OCI-LY1 (cell line): ENCODE measurements at regions not wholly inside any gene's neighbourhood (a gene's known extent, or its start where the extent isn't known, plus 50 kb on each side); places are given as distances from the start of the nearest gene placed in this dataset.

Experiments
- H2AFZ ChIP-seq: fragments of 200-600 bp; sonication (generic), shearing (Covaris generic); 2 replicates; pipeline ENCODE4 v1.6.0; 2014; ENCODE audit warnings: antibody characterized with exemption, mild to moderate bottlenecking, low read length
- H3F3A ChIP-seq: fragments of 200-600 bp; sonication (generic), shearing (Covaris generic); 2 replicates; pipeline ENCODE4 v1.6.0; 2014; ENCODE audit warnings: mild to moderate bottlenecking, antibody characterized with exemption, low read length, moderate library complexity; ENCODE audit not compliant: insufficient read depth
- H3K27ac ChIP-seq: fragments of 200-600 bp; sonication (generic); 2 replicates; pipeline ENCODE4 v1.5.1; 2014; ENCODE audit warnings: low read length, mixed run types, mild to moderate bottlenecking, low read depth; ENCODE audit not compliant: poor library complexity, severe bottlenecking
- H3K27me3 ChIP-seq: fragments of 200-600 bp; sonication (generic); 2 replicates; pipeline ENCODE4 v1.6.0; 2014; ENCODE audit warnings: antibody characterized with exemption, mild to moderate bottlenecking, low read length, moderate library complexity; ENCODE audit not compliant: insufficient read depth
- H3K36me3 ChIP-seq: fragments of 200-600 bp; sonication (generic); 2 replicates; pipeline ENCODE4 v1.6.1; 2014; ENCODE audit warnings: mild to moderate bottlenecking, antibody characterized with exemption, low read length, moderate library complexity, mixed read lengths; ENCODE audit not compliant: insufficient read depth
- H3K4me1 ChIP-seq: fragments of 200-600 bp; sonication (generic); 2 replicates; pipeline ENCODE4 v1.5.1; 2014; ENCODE audit warnings: mild to moderate bottlenecking, low read length, moderate library complexity; ENCODE audit not compliant: insufficient read depth, severe bottlenecking
- H3K4me2 ChIP-seq: fragments of 200-600 bp; sonication (generic), shearing (Covaris generic); 2 replicates; pipeline ENCODE4 v1.6.1; 2014; ENCODE audit warnings: low read length
- H3K4me3 ChIP-seq: fragments of 200-600 bp; sonication (generic); 2 replicates; pipeline ENCODE4 v1.5.1; 2014; ENCODE audit warnings: low read length, low read depth, mild to moderate bottlenecking, mixed read lengths; ENCODE audit not compliant: poor library complexity, severe bottlenecking
- H3K79me2 ChIP-seq: fragments of 200-600 bp; shearing (Covaris generic); 2 replicates; pipeline ENCODE4 v1.6.1; 2016; ENCODE audit warnings: mixed run types, low read length, mixed read lengths; ENCODE audit not compliant: insufficient read depth
- H3K9ac ChIP-seq: fragments of 200-600 bp; sonication (generic), shearing (Covaris generic); 2 replicates; pipeline ENCODE4 v1.6.1; 2014; ENCODE audit warnings: mild to moderate bottlenecking, low read length, mixed read lengths
- H3K9me2 ChIP-seq: fragments of 200-600 bp; sonication (generic), shearing (Covaris generic); 2 replicates; pipeline ENCODE4 v1.6.1; 2014; ENCODE audit warnings: low read depth, mild to moderate bottlenecking, low read length, mixed read lengths
- H3K9me3 ChIP-seq: fragments of 200-600 bp; shearing (Covaris generic); 2 replicates; pipeline ENCODE4 v1.6.1; 2014; ENCODE audit warnings: low read length, mixed read lengths
- H4K20me1 ChIP-seq: fragments of 200-600 bp; sonication (generic), shearing (Covaris generic); 2 replicates; pipeline ENCODE4 v1.6.0; 2016; ENCODE audit warnings: mild to moderate bottlenecking, low read length; ENCODE audit not compliant: insufficient read depth
- EZH2 ChIP-seq: fragments of 200-600 bp; sonication (generic), shearing (Covaris generic); IDR thresholded peaks from 2 replicates; pipeline ENCODE4 v1.8.0; 2017; ENCODE audit warnings: borderline replicate concordance, mixed run types, mild to moderate bottlenecking, antibody characterized with exemption, low read length, moderate library complexity, mixed read lengths
- TF ChIP-seq, protein P1 (sequence below): fragments of 200-600 bp; sonication (generic), shearing (Covaris generic); IDR thresholded peaks from 2 replicates; pipeline ENCODE4 v1.5.1; 2017; ENCODE audit warnings: mild to moderate bottlenecking, antibody characterized with exemption, low read length, moderate library complexity, mixed read lengths

DNA sequence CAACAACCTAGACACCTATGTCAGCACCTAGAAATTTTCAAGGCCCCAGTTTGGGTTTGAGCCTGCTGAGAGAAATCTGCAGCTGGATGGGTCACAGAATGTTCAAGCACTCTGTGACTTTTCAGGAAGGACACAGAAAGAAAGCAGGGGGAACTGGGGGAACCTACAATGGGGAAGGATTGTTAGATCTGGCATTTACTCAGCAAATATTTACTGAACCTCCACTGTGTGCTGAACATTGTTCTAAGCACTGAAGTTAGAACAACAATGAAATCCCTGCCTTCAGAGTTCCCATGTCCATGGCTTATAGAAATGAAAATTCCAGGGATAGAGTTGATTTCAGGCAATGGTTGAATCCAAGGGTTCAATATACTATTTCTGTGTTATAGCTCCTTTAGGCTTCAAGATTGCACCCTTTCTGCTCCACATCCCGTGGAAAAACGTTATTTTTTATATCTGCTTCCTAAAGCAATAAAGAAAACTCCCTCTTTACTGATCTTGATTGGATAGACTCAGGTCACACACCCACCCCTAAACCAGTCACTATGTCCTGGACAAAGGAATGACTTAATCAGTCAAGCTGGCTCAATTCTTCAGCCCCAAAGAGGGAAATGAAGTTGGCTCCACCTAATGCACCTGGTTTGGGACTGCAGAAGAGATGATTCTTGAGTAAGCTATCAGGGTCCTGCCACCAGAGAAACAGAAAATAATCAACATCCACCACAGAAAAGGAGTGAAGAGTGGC, 95.1 kb downstream of the OR5AK2 start:
- H3F3A ChIP-seq: no peaks in the 10 kb centered on the region
- no peak for TF ChIP-seq EZH2
- TF ChIP-seq, protein P1, sequence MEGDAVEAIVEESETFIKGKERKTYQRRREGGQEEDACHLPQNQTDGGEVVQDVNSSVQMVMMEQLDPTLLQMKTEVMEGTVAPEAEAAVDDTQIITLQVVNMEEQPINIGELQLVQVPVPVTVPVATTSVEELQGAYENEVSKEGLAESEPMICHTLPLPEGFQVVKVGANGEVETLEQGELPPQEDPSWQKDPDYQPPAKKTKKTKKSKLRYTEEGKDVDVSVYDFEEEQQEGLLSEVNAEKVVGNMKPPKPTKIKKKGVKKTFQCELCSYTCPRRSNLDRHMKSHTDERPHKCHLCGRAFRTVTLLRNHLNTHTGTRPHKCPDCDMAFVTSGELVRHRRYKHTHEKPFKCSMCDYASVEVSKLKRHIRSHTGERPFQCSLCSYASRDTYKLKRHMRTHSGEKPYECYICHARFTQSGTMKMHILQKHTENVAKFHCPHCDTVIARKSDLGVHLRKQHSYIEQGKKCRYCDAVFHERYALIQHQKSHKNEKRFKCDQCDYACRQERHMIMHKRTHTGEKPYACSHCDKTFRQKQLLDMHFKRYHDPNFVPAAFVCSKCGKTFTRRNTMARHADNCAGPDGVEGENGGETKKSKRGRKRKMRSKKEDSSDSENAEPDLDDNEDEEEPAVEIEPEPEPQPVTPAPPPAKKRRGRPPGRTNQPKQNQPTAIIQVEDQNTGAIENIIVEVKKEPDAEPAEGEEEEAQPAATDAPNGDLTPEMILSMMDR: no peak
- no peak overlapping the region for H3K4me2 ChIP-seq
- H3K27ac ChIP-seq: no peak overlapping the region
- no peak overlapping the region for H3K4me3 ChIP-seq
- H2AFZ ChIP-seq: no peak overlapping the region
- H3K9ac ChIP-seq: no peak overlapping the region
- H3K27me3 ChIP-seq: no peaks in the 10 kb centered on the region
- no peaks in the 10 kb centered on the region for H4K20me1 ChIP-seq
- H3K9me2 ChIP-seq: no peaks in the 10 kb centered on the region
- H3K79me2 ChIP-seq: no peaks in the 10 kb centered on the region
- no peaks in the 10 kb centered on the region for H3K4me1 ChIP-seq
- no peaks in the 10 kb centered on the region for H3K9me3 ChIP-seq
- no peaks in the 10 kb centered on the region for H3K36me3 ChIP-seq

DNA sequence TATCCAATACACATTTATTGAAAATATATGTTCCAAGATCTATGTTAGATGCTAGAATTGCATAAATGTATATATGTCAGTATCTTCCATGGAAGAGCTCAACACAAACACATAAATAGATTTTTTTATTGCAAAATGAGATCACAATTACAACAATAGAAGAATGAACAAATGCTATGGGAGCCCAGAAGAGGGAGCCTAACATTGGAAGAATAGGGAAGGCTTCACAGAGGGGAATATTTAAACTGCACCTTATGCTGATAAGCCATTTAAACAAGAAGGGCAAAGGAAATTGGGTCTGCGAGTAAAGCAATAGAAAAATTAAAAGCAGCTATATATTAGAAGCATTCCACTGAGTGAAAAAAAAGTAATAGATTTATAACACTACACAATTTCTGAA, 96.1 kb upstream of the LRRC55 start:
- H3K27ac ChIP-seq: no peak overlapping the region
- no peaks in the 10 kb centered on the region for H3F3A ChIP-seq
- H3K36me3 ChIP-seq: no peaks in the 10 kb centered on the region
- H3K4me2 ChIP-seq: no peak overlapping the region
- no peaks in the 10 kb centered on the region for H3K4me1 ChIP-seq
- no peaks in the 10 kb centered on the region for H3K9me3 ChIP-seq
- no peak overlapping the region for H3K9ac ChIP-seq
- no peaks in the 10 kb centered on the region for H3K79me2 ChIP-seq
- no peak for TF ChIP-seq EZH2
- TF ChIP-seq, protein P1: no peak
- H3K9me2 ChIP-seq: no peaks in the 10 kb centered on the region
- H3K27me3 ChIP-seq: no peaks in the 10 kb centered on the region
- H4K20me1 ChIP-seq: no peaks in the 10 kb centered on the region
- no peak overlapping the region for H2AFZ ChIP-seq
- no peak overlapping the region for H3K4me3 ChIP-seq

DNA sequence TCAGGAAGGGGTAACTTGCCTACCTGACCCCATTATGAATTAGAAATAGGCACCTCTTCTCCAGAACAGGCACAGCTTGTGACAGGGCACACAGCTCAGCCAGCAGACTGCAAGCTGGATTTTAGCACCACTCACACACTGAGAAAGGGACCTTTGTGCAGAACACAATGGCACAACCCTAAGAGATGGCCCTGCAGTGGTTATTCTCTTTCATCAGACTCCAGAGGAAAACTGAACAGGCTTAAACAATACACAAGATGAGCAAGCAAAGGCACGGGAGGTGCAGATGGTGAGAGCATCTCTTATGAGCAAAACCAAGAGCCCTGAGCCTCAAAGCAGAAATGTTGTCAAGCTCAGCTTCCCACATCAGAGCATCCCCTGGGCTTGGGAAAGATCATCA, 93.8 kb upstream of the LRRC55 start:
- no peaks in the 10 kb centered on the region for H3K9me3 ChIP-seq
- H3F3A ChIP-seq: no peaks in the 10 kb centered on the region
- H3K4me3 ChIP-seq: no peak overlapping the region
- H3K4me1 ChIP-seq: no peaks in the 10 kb centered on the region
- no peaks in the 10 kb centered on the region for H3K27me3 ChIP-seq
- TF ChIP-seq, protein P1: no peak
- no peak for TF ChIP-seq EZH2
- H2AFZ ChIP-seq: no peak overlapping the region
- H3K36me3 ChIP-seq: no peaks in the 10 kb centered on the region
- no peaks in the 10 kb centered on the region for H3K9me2 ChIP-seq
- no peaks in the 10 kb centered on the region for H3K79me2 ChIP-seq
- H3K27ac ChIP-seq: no peak overlapping the region
- H4K20me1 ChIP-seq: no peaks in the 10 kb centered on the region
- H3K4me2 ChIP-seq: no peak overlapping the region
- no peak overlapping the region for H3K9ac ChIP-seq
